Cardiac fibroblast (primary cell): ENCODE measurements at regions not wholly inside any gene's neighbourhood (a gene's known extent, or its start where the extent isn't known, plus 50 kb on each side); places are given as distances from the start of the nearest gene placed in this dataset.

Experiments used
- DNase-seq, 2 donors: peaks; one replicate each; pipeline versions ENCODE4 v3.0.0 to v3.0.0-alpha.2; 2010; ENCODE audit warnings: low read depth in 2 of 2
- H3K4me3 ChIP-seq, 2 donors: replicated peaks in 1 of 2; 1 replicate in 1 of 2; 2 replicates in 1 of 2; pipeline ENCODE4 v1.5.1; 2011; ENCODE audit warnings: low read depth in 2 of 2, low read length in 2 of 2, mild to moderate bottlenecking in 2 of 2, moderate library complexity in 1 of 2
- CTCF ChIP-seq: IDR thresholded peaks from one replicate; pipeline ENCODE4 v1.5.1; 2011; ENCODE audit warnings: low read depth, mild to moderate bottlenecking, low read length, inconsistent platforms

- no peak for DNase-seq
- no peak for TF ChIP-seq CTCF
- H3K4me3 ChIP-seq = no peak overlapping the region
Observed at GRCh38 chr9:80448996-80449395, 877.2 kb downstream of the TLE4 start.

- H3K4me3 ChIP-seq = no peak overlapping the region
- DNase-seq = no peak
- no peak for TF ChIP-seq CTCF
Observed at GRCh38 chr9:80447876-80448275, 876.1 kb downstream of the TLE4 start.

GRCh38 chr9:80440724-80441123 lies 869.0 kb downstream of the TLE4 start:
- no peak for TF ChIP-seq CTCF
- DNase-seq = no peak
- H3K4me3 ChIP-seq = no peak overlapping the region

- DNase-seq = no peak
- TF ChIP-seq CTCF = no peak
- H3K4me3 ChIP-seq = no peak overlapping the region
Observed at GRCh38 chr9:80437825-80438224, 866.1 kb downstream of the TLE4 start.

GRCh38 chr9:80437091-80437640 lies 865.4 kb downstream of the TLE4 start:
- no peak for DNase-seq
- H3K4me3 ChIP-seq = no peak overlapping the region
- no peak for TF ChIP-seq CTCF

- DNase-seq = no peak
- no peak for TF ChIP-seq CTCF
- no peak overlapping the region for H3K4me3 ChIP-seq
Observed at GRCh38 chr9:80435591-80435990, 863.8 kb downstream of the TLE4 start.

GRCh38 chr9:80426992-80427391 lies 855.2 kb downstream of the TLE4 start:
- TF ChIP-seq CTCF = no peak
- DNase-seq = no peak

More at GRCh38 chr9:80426992-80427391, 855.2 kb downstream of the TLE4 start:
- H3K4me3 ChIP-seq = no peak overlapping the region
